ENCODE measurements at regions not wholly inside any gene's neighbourhood (a gene's known extent, or its start where the extent isn't known, plus 50 kb on each side); places are given as distances from the start of the nearest gene placed in this dataset.

- POLR2A ChIA-PET: no interaction called here
- TF ChIP-seq CTCF (IDR thresholded peaks at IDR 0.05; ENCODE audit: insufficient read depth, low read depth, low read length): no peak
- CTCF ChIA-PET: no interaction called here
- Histone ChIP-seq H3K4me3 (ENCODE audit: low read depth, low read length) (no peak overlapping the region), H3K27me3 (ENCODE audit: control insufficient read depth, insufficient read depth, low read length) (no peaks in the 10 kb centered on the region), H3K36me3 (ENCODE audit: control insufficient read depth, insufficient read depth, low read length) (no peaks in the 10 kb centered on the region)
- DNase-seq (ENCODE audit: low read depth): no peak
Measured at GRCh38 chr14:58825606-58826005, 187.8 kb downstream of the DACT1 start.

DNA sequence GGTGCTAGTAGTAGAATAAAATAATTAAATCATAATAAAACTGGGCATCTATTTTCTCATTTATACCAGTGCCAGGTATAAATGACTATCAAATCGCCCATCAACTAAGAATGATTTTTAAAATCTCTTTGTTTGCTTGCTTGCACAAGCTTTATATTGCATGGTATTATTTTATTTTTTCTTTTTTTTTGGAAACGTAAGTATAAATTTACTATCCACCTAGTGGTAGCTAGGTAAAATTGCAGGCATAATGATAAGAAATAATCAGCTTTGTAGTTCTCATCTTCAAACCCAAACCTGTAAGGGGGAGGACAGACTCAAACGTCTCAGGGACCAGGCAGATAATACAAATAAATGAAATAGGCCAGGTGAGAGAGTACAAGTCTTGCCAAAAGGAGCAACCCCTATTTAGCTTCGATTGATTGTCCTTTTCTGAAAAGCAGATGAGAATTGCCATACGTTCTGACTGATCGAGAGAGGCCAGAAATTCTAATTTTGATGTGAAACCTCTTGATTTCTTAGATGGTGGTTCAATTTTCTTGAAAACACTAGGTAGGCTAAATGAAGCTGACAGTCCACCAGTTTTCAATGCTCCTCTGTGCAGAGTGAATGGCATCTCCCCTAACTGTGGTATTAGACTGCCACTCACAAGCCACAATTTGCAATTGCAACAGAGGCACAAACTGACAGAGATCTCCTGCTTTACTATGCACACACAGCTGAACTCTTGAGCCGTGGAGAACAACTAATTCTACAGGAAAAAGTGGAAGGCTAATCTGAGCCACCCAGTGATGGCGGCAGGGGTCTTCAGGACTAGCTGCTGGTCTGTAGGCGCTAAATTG lies 189.3 kb downstream of the DACT1 start:
- DNase-seq (ENCODE audit: low read depth): no peak
- no peaks in the 10 kb centered on the region for H3K36me3 ChIP-seq (ENCODE audit: control insufficient read depth, insufficient read depth, low read length)
- peak; percentile 29; the same call in 1 of the 2 replicates for TF ChIP-seq CTCF (IDR thresholded peaks at IDR 0.05; ENCODE audit: insufficient read depth, low read depth, low read length)
- ChIA-PET POLR2A (no interaction called here), CTCF (interaction anchor here (1.1 to 1.6 kb wide), 2 partner anchors 10 to 326 kb away, joined by 3 to 5 read pairs; no protein-coding TSS in a partner anchor)
- no peak overlapping the region for H3K4me3 ChIP-seq (ENCODE audit: low read depth, low read length)
- no peaks in the 10 kb centered on the region for H3K27me3 ChIP-seq (ENCODE audit: control insufficient read depth, insufficient read depth, low read length)

- CTCF ChIA-PET: interaction anchor here (0.8 to 1.1 kb wide), 2 partner anchors 14 to 327 kb away, joined by 3 read pairs; no protein-coding TSS in a partner anchor
- no peaks in the 10 kb centered on the region for H3K36me3 ChIP-seq (ENCODE audit: control insufficient read depth, insufficient read depth, low read length)
- no peaks in the 10 kb centered on the region for H3K27me3 ChIP-seq (ENCODE audit: control insufficient read depth, insufficient read depth, low read length)
- POLR2A ChIA-PET: no interaction called here
- no peak overlapping the region for H3K4me3 ChIP-seq (ENCODE audit: low read depth, low read length)
- TF ChIP-seq CTCF (IDR thresholded peaks at IDR 0.05; ENCODE audit: insufficient read depth, low read depth, low read length): no peak
- DNase-seq (ENCODE audit: low read depth): no peak
Measured at GRCh38 chr14:58828298-58828697, 190.5 kb downstream of the DACT1 start.

DNA sequence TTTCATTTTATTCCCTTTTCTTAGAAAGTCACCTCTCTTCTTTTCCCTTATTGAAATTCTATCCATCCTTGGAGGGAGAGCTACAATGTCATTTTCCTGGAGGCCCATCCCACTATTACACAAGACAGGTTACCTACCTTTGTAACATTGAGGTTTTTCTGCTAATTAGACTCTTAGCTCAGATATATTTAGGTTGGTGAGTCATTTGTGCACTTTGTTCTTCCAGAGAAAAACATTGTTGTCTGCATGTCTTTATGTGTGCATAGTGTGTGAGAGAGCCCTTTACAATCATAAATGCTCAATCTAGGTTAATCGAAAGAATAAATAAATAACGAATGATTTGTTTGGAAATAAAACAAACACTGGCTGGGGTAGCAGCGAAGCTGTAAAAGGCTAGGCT lies 191.8 kb downstream of the DACT1 start:
- DNase-seq (ENCODE audit: low read depth): no peak
- POLR2A ChIA-PET: no interaction called here

More for the DNA sequence above, 191.8 kb downstream of the DACT1 start:
- CTCF ChIA-PET: interaction anchor here (0.7 to 1.1 kb wide), 2 partner anchors 9 to 53 kb away, joined by 3 to 4 read pairs; no protein-coding TSS in a partner anchor
- TF ChIP-seq CTCF (IDR thresholded peaks at IDR 0.05; ENCODE audit: insufficient read depth, low read depth, low read length): no peak
- H3K36me3 ChIP-seq (ENCODE audit: control insufficient read depth, insufficient read depth, low read length): no peaks in the 10 kb centered on the region
- H3K27me3 ChIP-seq (ENCODE audit: control insufficient read depth, insufficient read depth, low read length): no peaks in the 10 kb centered on the region
- no peak overlapping the region for H3K4me3 ChIP-seq (ENCODE audit: low read depth, low read length)

All from BJ (cell line).